ENCODE measurements at regions not wholly inside any gene's neighbourhood (a gene's known extent, or its start where the extent isn't known, plus 50 kb on each side); places are given as distances from the start of the nearest gene placed in this dataset.

DNA sequence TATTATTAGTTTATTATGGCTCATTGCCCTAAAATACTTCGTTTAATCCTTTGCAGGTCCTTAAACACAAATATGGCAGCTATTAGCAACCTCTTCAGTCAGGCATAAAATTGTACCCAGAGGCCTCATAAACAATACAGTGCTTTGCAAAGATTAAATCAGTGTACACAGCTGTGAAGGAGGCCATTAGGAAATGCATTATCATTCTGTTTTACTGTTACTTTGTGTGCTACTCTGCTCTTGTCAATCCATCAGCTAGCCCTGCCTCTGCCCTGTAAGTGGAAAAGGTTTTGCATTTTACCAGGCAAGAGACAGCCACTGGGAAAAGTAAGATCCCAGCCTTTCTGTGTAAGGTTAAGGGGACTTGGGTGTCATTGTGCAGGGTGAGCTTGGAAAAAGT, 415.7 kb upstream of the DAB1 start:
- TF ChIP-seq, protein P1, sequence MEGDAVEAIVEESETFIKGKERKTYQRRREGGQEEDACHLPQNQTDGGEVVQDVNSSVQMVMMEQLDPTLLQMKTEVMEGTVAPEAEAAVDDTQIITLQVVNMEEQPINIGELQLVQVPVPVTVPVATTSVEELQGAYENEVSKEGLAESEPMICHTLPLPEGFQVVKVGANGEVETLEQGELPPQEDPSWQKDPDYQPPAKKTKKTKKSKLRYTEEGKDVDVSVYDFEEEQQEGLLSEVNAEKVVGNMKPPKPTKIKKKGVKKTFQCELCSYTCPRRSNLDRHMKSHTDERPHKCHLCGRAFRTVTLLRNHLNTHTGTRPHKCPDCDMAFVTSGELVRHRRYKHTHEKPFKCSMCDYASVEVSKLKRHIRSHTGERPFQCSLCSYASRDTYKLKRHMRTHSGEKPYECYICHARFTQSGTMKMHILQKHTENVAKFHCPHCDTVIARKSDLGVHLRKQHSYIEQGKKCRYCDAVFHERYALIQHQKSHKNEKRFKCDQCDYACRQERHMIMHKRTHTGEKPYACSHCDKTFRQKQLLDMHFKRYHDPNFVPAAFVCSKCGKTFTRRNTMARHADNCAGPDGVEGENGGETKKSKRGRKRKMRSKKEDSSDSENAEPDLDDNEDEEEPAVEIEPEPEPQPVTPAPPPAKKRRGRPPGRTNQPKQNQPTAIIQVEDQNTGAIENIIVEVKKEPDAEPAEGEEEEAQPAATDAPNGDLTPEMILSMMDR (IDR thresholded peaks at IDR 0.05), result no peak
- no peak for TF ChIP-seq POLR2A (IDR thresholded peaks at IDR 0.05)
